Testis (tissue), 2 donors: ENCODE measurements at regions not wholly inside any gene's neighbourhood (a gene's known extent, or its start where the extent isn't known, plus 50 kb on each side); places are given as distances from the start of the nearest gene placed in this dataset.

Experiments
- DNase-seq: peaks from one replicate; pipeline ENCODE4 v3.0.0-alpha.2; 2019
- H3K27ac ChIP-seq, 2 donors: fragments of 200-600 bp; sonication (generic); one replicate each; pipeline ENCODE4 v1.5.1; 2019
- H3K27me3 ChIP-seq: fragments of 200-600 bp; sonication (generic); one replicate; pipeline ENCODE4 v1.5.1; 2019
- H3K36me3 ChIP-seq: fragments of 200-600 bp; sonication (generic); one replicate; pipeline ENCODE4 v1.5.1; 2017; ENCODE audit warnings: low read depth; ENCODE audit errors: missing control alignments
- H3K4me1 ChIP-seq: fragments of 200-600 bp; sonication (generic); one replicate; pipeline ENCODE4 v1.5.1; 2019
- H3K4me3 ChIP-seq, 2 donors: fragments of 200-600 bp; sonication (generic); one replicate each; pipeline ENCODE4 v1.5.1; 2017 to 2019
- H3K9me3 ChIP-seq: fragments of 200-600 bp; sonication (generic); one replicate; pipeline ENCODE4 v1.5.1; 2017
- POLR2A ChIP-seq: fragments of 450-650 bp; IDR thresholded peaks from one replicate; pipeline ENCODE4 v1.6.1; 2017; ENCODE audit warnings: antibody characterized with exemption, mild to moderate bottlenecking, moderate library complexity
- WGBS, 2 donors: methylation state at CpG; one replicate each; pipeline ENCODE4 v1.1.5; 2018; 5-methylcytosine and 5-hydroxymethylcytosine counted together
- intact Hi-C: fragments of 100-400 bp; cut with DNase I; formaldehyde crosslinking; loops from one replicate; pipeline ENCODE4 v1.15.1; 2023; ENCODE audit warnings: low total_unique reads
- TF ChIP-seq, protein P1 (sequence below), 3 experiments: fragments of 450-650 bp in 2 of 3; fragments of 200-600 bp in 1 of 3; sonication (generic) in 1 of 3; IDR thresholded peaks; one replicate each; pipeline ENCODE4 v1.5.1; 2016 to 2019; ENCODE audit warnings: antibody characterized with exemption in 3 of 3, mild to moderate bottlenecking in 2 of 3, moderate library complexity in 1 of 3

DNA sequence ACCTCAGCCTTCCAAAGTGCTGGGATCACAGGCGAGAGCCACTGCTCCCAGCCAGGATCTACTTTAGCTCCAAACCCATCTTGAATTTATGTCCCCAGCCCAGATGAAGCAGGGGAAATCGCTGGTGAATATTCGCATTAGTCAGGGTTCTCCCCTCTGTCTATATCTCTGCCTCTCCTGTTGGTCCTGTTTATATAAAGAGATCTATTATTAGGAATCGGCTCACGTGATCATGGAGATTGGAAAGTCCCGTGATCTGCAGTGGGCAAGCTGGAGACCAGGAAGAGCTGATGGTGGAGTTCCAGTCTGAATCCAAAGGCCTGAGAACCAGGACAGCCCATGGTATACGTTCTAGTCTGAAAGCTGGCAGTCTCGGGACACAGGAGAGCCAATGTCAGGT, 382.8 kb downstream of the SEC14L1 start:
- Histone ChIP-seq H3K4me1 (no peaks in the 10 kb centered on the region), H3K27me3 (no peaks in the 10 kb centered on the region), H3K27ac (no peak overlapping the region), H3K4me3 (no peak overlapping the region), H3K9me3 (no peaks in the 10 kb centered on the region), H3K36me3 (no peaks in the 10 kb centered on the region)
- 82 to 93% methylated on average over 8 of the region's 8 CpGs for WGBS, 2 donors
- no peak for DNase-seq
- intact Hi-C loops: no loop called here
- no peak for TF ChIP-seq POLR2A
- TF ChIP-seq, protein P1, sequence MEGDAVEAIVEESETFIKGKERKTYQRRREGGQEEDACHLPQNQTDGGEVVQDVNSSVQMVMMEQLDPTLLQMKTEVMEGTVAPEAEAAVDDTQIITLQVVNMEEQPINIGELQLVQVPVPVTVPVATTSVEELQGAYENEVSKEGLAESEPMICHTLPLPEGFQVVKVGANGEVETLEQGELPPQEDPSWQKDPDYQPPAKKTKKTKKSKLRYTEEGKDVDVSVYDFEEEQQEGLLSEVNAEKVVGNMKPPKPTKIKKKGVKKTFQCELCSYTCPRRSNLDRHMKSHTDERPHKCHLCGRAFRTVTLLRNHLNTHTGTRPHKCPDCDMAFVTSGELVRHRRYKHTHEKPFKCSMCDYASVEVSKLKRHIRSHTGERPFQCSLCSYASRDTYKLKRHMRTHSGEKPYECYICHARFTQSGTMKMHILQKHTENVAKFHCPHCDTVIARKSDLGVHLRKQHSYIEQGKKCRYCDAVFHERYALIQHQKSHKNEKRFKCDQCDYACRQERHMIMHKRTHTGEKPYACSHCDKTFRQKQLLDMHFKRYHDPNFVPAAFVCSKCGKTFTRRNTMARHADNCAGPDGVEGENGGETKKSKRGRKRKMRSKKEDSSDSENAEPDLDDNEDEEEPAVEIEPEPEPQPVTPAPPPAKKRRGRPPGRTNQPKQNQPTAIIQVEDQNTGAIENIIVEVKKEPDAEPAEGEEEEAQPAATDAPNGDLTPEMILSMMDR (IDR thresholded peaks at IDR 0.05): no peak

DNA sequence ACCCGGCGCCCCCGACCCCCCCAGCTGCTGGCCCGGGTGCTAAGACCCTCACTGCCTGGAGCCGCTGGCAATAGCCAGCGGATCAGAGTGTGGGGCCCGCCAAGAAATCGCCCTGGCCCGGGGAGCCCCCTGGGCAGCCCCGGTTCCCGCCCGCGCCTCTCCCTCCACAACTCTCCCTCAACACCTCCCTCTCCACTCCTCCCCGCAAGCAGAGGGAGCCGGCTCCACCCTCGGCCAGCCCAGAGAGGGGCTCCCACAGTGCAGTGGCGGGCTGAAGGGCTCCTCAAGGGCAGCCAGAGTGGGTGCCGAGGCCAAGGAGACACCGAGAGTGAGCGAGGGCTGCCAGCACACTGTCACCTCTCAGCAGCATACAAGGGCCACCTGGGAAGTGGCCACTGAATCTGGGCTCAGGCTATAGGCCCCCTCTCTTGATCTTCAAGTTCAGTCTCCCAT, 385.5 kb downstream of the SEC14L1 start:
- WGBS, 2 donors: 54 to 82% methylated on average over 13 to 19 of the region's 20 CpGs
- Histone ChIP-seq H3K27me3 (no peaks in the 10 kb centered on the region), H3K4me3 (peak overlapping the region in 1 of 2 donors; percentile 41), H3K27ac (no peak overlapping the region), H3K4me1 (peaks cover 5% of the 10 kb centered on the region), H3K36me3 (no peaks in the 10 kb centered on the region), H3K9me3 (no peaks in the 10 kb centered on the region)
- intact Hi-C loops: no loop called here
- TF ChIP-seq POLR2A: no peak
- TF ChIP-seq, protein P1 (IDR thresholded peaks at IDR 0.05): no peak
- no peak for DNase-seq

DNA sequence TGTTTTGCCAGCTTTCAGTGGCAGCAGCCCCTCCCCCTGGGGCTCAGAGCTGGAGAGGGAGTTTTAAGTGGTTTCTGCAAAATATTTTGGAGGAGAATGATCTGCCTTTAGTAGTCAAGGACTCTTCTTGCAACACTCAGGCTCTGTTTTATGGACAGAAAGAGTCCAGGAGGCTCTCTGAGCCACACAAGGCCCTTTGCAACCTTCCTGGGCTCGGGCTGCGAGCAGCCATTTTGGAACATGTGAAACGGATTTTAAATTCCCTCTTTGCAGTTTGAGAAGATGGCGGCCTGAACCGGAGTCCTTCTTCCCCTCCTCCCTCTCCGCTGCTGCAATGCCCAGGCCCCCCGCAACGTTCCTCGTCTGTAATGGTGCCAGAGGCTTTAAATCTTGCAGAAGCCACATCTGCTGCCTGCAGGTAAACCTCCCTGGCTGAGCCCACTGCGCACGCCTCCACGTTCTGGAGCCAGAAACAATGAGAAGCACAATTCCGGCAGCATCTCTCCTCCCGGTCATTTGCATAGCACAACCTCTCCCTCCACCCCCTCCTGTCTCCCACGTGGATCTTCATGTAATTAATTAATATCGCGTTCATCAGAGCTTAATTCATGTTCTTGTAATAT, 386.1 kb downstream of the SEC14L1 start:
- intact Hi-C loops: no loop called here
- no peaks in the 10 kb centered on the region for H3K36me3 ChIP-seq
- H3K9me3 ChIP-seq: no peaks in the 10 kb centered on the region
- H3K4me1 ChIP-seq: peaks cover 5% of the 10 kb centered on the region
- peak overlapping the region in 1 of 2 donors; percentile 41 for H3K4me3 ChIP-seq
- no peak for DNase-seq
- 80 to 85% methylated on average over 17 of the region's 17 CpGs for WGBS, 2 donors
- TF ChIP-seq, protein P1 (IDR thresholded peaks at IDR 0.05): no peak
- no peak for TF ChIP-seq POLR2A
- H3K27ac ChIP-seq: no peak overlapping the region
- no peaks in the 10 kb centered on the region for H3K27me3 ChIP-seq

DNA sequence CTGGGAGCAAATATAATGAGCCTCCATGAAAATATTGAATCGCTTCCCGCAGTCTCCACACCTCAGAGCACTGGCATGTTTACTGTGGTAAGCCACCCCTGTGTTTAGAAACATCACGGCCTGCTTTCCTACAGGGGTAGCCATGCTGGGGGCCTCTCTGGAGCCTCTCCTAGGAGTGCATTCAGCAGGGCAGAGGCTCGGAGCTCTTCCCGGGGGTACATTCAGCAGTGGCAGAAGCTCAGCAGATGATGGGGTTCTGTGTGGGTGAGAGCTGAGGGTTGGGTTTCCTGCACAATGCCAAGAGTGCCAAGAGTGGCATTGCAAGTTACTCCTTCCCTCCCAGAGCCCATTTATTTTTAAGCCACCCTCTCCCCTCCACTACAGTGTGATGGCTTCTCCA, 386.6 kb downstream of the SEC14L1 start:
- Histone ChIP-seq H3K27ac (no peak overlapping the region), H3K4me3 (no peak overlapping the region), H3K9me3 (no peaks in the 10 kb centered on the region), H3K36me3 (no peaks in the 10 kb centered on the region), H3K27me3 (no peaks in the 10 kb centered on the region), H3K4me1 (peaks cover 5% of the 10 kb centered on the region)
- DNase-seq: no peak
- intact Hi-C loops: no loop called here
- WGBS, 2 donors: 74 to 83% methylated on average over 5 of the region's 5 CpGs
- TF ChIP-seq, protein P1 (IDR thresholded peaks at IDR 0.05): no peak
- no peak for TF ChIP-seq POLR2A
